Stimulated activated CD8-positive, alpha-beta memory T cell treated with anti-CD3 and anti-CD28 coated beads, Interleukin-15, amount 100 ng/mL, for 48 hours (primary cell): ENCODE measurements at regions not wholly inside any gene's neighbourhood (a gene's known extent, or its start where the extent isn't known, plus 50 kb on each side); places are given as distances from the start of the nearest gene placed in this dataset.

Source experiments
- DNase-seq, 2 donors: peaks; one replicate each; pipeline ENCODE4 v3.0.0-alpha.2; 2020; ENCODE audit warnings: low read depth in 2 of 2

GRCh38 chr6:169850154-169850553, 98.7 kb downstream of the ERMARD start:
- no peak for DNase-seq

GRCh38 chr6:169849396-169849795, 98.0 kb downstream of the ERMARD start:
- DNase-seq, result no peak

- DNase-seq, result no peak
Observed at GRCh38 chr6:169848946-169849345, 97.5 kb downstream of the ERMARD start.

- no peak for DNase-seq
Observed at GRCh38 chr6:169847901-169848311, 96.5 kb downstream of the ERMARD start.

- DNase-seq, result no peak
Observed at GRCh38 chr6:169847141-169847674, 95.8 kb downstream of the ERMARD start.

- DNase-seq, result no peak
Observed at GRCh38 chr6:169846286-169847056, 95.0 kb downstream of the ERMARD start.

- DNase-seq, result no peak
Observed at GRCh38 chr6:169845426-169846285, 94.2 kb downstream of the ERMARD start.

GRCh38 chr6:169844946-169845345, 93.5 kb downstream of the ERMARD start:
- DNase-seq, result no peak

GRCh38 chr6:169843991-169844390, 92.6 kb downstream of the ERMARD start:
- no peak for DNase-seq

GRCh38 chr6:169843110-169843509, 91.7 kb downstream of the ERMARD start:
- DNase-seq, result no peak

- DNase-seq, result no peak
Observed at GRCh38 chr6:169841907-169842606, 90.6 kb downstream of the ERMARD start.

GRCh38 chr6:169841251-169841650, 89.8 kb downstream of the ERMARD start:
- no peak for DNase-seq

GRCh38 chr6:169839898-169840631, 88.6 kb downstream of the ERMARD start:
- no peak for DNase-seq

GRCh38 chr6:169839493-169839892, 88.1 kb downstream of the ERMARD start:
- no peak for DNase-seq

- no peak for DNase-seq
Observed at GRCh38 chr6:169839029-169839481, 87.6 kb downstream of the ERMARD start.

- no peak for DNase-seq
Observed at GRCh38 chr6:169838346-169839028, 87.1 kb downstream of the ERMARD start.

GRCh38 chr6:169837529-169838250, 86.3 kb downstream of the ERMARD start:
- DNase-seq, result no peak

- DNase-seq, result no peak
Observed at GRCh38 chr6:169833258-169833794, 81.9 kb downstream of the ERMARD start.

GRCh38 chr6:169832247-169832948, 81.0 kb downstream of the ERMARD start:
- DNase-seq, result no peak
